WTC11 (cell line): ENCODE measurements at regions not wholly inside any gene's neighbourhood (a gene's known extent, or its start where the extent isn't known, plus 50 kb on each side); places are given as distances from the start of the nearest gene placed in this dataset.

Experiments used
- ATAC-seq: fragments of 200-7000 bp; cut with Tn5 transposase; 2 replicates; pipeline ENCODE4 v1.10.0; 2021; ENCODE audit warnings: mild to moderate bottlenecking, moderate library complexity
- CTCF ChIA-PET: fragments of 300-600 bp; sonication (Branson Sonifier 250); formaldehyde crosslinking; loops from one replicate; lab custom pipeline; 2021; ENCODE audit warnings: antibody characterized with exemption; lab: Charles Lee
- POLR2A ChIA-PET: fragments of 350-600 bp; sonication (Branson Sonifier 250); formaldehyde crosslinking; loops from one replicate; lab custom pipeline; 2021; ENCODE audit warnings: antibody characterized with exemption; lab: Charles Lee
- DNase-seq: peaks from one replicate; pipeline ENCODE4 v3.0.0; 2021; ENCODE audit warnings: low spot score
- H3K27ac Mint-ChIP-seq: 2 replicates; pipeline ENCODE4 v1.8.0; 2021; ENCODE audit warnings: mixed read lengths
- H3K27me3 Mint-ChIP-seq: 2 replicates; pipeline ENCODE4 v1.8.0; 2021; ENCODE audit warnings: low read depth, mild to moderate bottlenecking, moderate library complexity, mixed read lengths
- H3K36me3 Mint-ChIP-seq: 2 replicates; pipeline ENCODE4 v1.8.0; 2021; ENCODE audit warnings: mixed read lengths
- H3K4me1 Mint-ChIP-seq: 2 replicates; pipeline ENCODE4 v1.8.0; 2022; ENCODE audit warnings: mixed read lengths
- H3K4me3 Mint-ChIP-seq: 2 replicates; pipeline ENCODE4 v1.8.0; 2021; ENCODE audit warnings: mild to moderate bottlenecking, moderate library complexity, mixed read lengths
- H3K9me3 Mint-ChIP-seq: 2 replicates; pipeline ENCODE4 v1.8.0; 2021; ENCODE audit warnings: mixed read lengths
- CREB1 ChIP-seq: sonication (generic); formaldehyde crosslinking; IDR thresholded peaks from 2 replicates; pipeline ENCODE4 v1.8.0; 2023; ENCODE audit warnings: mild to moderate bottlenecking, missing genetic modification reagents
- FOXP4 ChIP-seq: sonication (generic); formaldehyde crosslinking; IDR thresholded peaks from 2 replicates; pipeline ENCODE4 v1.8.0; 2022; ENCODE audit warnings: mild to moderate bottlenecking, missing genetic modification reagents
- GTF2I ChIP-seq: fragments of 250-450 bp; sonication (Bioruptor Pico); conservative IDR thresholded peaks from 2 replicates; pipeline ENCODE4 v1.4.0; 2021; ENCODE audit warnings: mild to moderate bottlenecking
- HMGA2 ChIP-seq: fragments of 250-450 bp; sonication (Bioruptor Pico); IDR thresholded peaks from 2 replicates; pipeline ENCODE4 v1.4.0; 2021; ENCODE audit warnings: mild to moderate bottlenecking, moderate library complexity
- JUN ChIP-seq: sonication (generic); formaldehyde crosslinking; IDR thresholded peaks from 2 replicates; pipeline ENCODE4 v1.8.0; 2023; ENCODE audit warnings: mild to moderate bottlenecking, missing genetic modification reagents
- NFE2L1 ChIP-seq: sonication (generic); formaldehyde crosslinking; IDR thresholded peaks from 2 replicates; pipeline ENCODE4 v1.8.1; 2023; ENCODE audit warnings: missing genetic modification reagents
- SP1 ChIP-seq: sonication (generic); formaldehyde crosslinking; conservative IDR thresholded peaks from 2 replicates; pipeline ENCODE4 v1.8.1; 2022; ENCODE audit warnings: missing genetic modification reagents
- ZNF121 ChIP-seq: sonication (generic); formaldehyde crosslinking; IDR thresholded peaks from 2 replicates; pipeline ENCODE4 v1.8.0; 2023; ENCODE audit warnings: missing genetic modification reagents
- TF ChIP-seq, protein P1 (sequence below): sonication (generic); formaldehyde crosslinking; IDR thresholded peaks from 2 replicates; pipeline ENCODE4 v1.8.1; 2023; ENCODE audit warnings: mild to moderate bottlenecking, missing genetic modification reagents, borderline replicate concordance
- TF ChIP-seq, protein P2 (sequence below): fragments of 250-450 bp; sonication (Bioruptor Pico); IDR thresholded peaks from 2 replicates; pipeline ENCODE4 v1.9.0; 2021; ENCODE audit warnings: moderate library complexity, mild to moderate bottlenecking, inconsistent platforms, borderline replicate concordance
- TF ChIP-seq, protein P3 (sequence below): sonication (generic); formaldehyde crosslinking; IDR thresholded peaks from 2 replicates; pipeline ENCODE4 v1.8.1; 2023; ENCODE audit warnings: mild to moderate bottlenecking, missing genetic modification reagents
- TF ChIP-seq, protein P4 (sequence below): sonication (generic); formaldehyde crosslinking; conservative IDR thresholded peaks from 2 replicates; pipeline ENCODE4 v1.8.1; 2022; ENCODE audit warnings: mild to moderate bottlenecking, missing genetic modification reagents
- TF ChIP-seq, protein P5 (sequence below): sonication (generic); formaldehyde crosslinking; IDR thresholded peaks from 2 replicates; pipeline ENCODE4 v1.8.0; 2022; ENCODE audit warnings: mild to moderate bottlenecking, missing genetic modification reagents
- TF ChIP-seq, protein P6 (sequence below): sonication (generic); formaldehyde crosslinking; IDR thresholded peaks from 2 replicates; pipeline ENCODE4 v1.8.0; 2023; ENCODE audit warnings: missing genetic modification reagents, mild to moderate bottlenecking, borderline replicate concordance
- TF ChIP-seq, protein P7 (sequence below): sonication (generic); formaldehyde crosslinking; IDR thresholded peaks from 2 replicates; pipeline ENCODE4 v1.8.1; 2023; ENCODE audit warnings: mild to moderate bottlenecking, moderate library complexity, missing genetic modification reagents
- TF ChIP-seq, protein P8 (sequence below): sonication (generic); formaldehyde crosslinking; conservative IDR thresholded peaks from 2 replicates; pipeline ENCODE4 v1.8.1; 2023; ENCODE audit warnings: mild to moderate bottlenecking, low read depth, missing genetic modification reagents, moderate library complexity

- TF ChIP-seq FOXP4 (CRISPR knock-in tag) = no peak
- TF ChIP-seq, all 79 proteins: peak for 0
These were observed 997.0 kb downstream of the GATA3 start (continued) for GRCh38 chr10:9051328-9051974.

DNA sequence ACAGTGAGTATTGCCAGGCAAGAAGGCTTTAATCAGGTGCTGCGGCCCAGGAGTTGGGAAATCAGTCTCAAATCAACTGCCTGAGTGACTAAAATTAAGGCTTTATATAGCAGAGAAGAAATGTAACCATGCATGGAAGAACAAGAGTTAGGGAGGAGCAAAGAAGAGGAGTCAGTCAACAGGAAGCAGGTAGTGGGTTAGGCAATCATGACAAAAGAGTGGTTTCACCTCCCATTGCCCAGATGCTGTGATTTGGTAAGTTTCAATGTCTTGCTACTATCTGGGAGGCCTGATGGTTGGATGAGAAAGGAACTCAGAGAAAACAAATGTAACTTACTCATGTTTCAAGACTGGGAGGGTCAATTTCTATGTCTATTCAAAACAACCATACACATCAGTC is 998.3 kb downstream of the GATA3 start:
- H3K4me1 Mint-ChIP-seq = no peaks in the 10 kb centered on the region

More for the DNA sequence above, 998.3 kb downstream of the GATA3 start:
- Mint-ChIP-seq H3K27ac (no peak overlapping the region), H3K9me3 (peaks cover 37% of the 10 kb centered on the region), H3K36me3 (no peaks in the 10 kb centered on the region), H3K4me3 (no peak overlapping the region), H3K27me3 (no peaks in the 10 kb centered on the region)
- POLR2A ChIA-PET = no interaction called here
- CTCF ChIA-PET = no interaction called here
- DNase-seq = no peak
- ATAC-seq = no peak
- no peak for TF ChIP-seq GTF2I (CRISPR knock-in tag)
- TF ChIP-seq JUN (CRISPR knock-in tag) = no peak
- TF ChIP-seq, protein P1, sequence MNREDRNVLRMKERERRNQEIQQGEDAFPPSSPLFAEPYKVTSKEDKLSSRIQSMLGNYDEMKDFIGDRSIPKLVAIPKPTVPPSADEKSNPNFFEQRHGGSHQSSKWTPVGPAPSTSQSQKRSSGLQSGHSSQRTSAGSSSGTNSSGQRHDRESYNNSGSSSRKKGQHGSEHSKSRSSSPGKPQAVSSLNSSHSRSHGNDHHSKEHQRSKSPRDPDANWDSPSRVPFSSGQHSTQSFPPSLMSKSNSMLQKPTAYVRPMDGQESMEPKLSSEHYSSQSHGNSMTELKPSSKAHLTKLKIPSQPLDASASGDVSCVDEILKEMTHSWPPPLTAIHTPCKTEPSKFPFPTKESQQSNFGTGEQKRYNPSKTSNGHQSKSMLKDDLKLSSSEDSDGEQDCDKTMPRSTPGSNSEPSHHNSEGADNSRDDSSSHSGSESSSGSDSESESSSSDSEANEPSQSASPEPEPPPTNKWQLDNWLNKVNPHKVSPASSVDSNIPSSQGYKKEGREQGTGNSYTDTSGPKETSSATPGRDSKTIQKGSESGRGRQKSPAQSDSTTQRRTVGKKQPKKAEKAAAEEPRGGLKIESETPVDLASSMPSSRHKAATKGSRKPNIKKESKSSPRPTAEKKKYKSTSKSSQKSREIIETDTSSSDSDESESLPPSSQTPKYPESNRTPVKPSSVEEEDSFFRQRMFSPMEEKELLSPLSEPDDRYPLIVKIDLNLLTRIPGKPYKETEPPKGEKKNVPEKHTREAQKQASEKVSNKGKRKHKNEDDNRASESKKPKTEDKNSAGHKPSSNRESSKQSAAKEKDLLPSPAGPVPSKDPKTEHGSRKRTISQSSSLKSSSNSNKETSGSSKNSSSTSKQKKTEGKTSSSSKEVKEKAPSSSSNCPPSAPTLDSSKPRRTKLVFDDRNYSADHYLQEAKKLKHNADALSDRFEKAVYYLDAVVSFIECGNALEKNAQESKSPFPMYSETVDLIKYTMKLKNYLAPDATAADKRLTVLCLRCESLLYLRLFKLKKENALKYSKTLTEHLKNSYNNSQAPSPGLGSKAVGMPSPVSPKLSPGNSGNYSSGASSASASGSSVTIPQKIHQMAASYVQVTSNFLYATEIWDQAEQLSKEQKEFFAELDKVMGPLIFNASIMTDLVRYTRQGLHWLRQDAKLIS (CRISPR knock-in tag) = no peak
- TF ChIP-seq, protein P2, sequence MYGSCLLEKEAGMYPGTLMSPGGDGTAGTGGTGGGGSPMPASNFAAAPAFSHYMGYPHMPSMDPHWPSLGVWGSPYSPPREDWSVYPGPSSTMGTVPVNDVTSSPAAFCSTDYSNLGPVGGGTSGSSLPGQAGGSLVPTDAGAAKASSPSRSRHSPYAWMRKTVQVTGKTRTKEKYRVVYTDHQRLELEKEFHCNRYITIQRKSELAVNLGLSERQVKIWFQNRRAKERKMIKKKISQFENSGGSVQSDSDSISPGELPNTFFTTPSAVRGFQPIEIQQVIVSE = no peak
- TF ChIP-seq, protein P3, sequence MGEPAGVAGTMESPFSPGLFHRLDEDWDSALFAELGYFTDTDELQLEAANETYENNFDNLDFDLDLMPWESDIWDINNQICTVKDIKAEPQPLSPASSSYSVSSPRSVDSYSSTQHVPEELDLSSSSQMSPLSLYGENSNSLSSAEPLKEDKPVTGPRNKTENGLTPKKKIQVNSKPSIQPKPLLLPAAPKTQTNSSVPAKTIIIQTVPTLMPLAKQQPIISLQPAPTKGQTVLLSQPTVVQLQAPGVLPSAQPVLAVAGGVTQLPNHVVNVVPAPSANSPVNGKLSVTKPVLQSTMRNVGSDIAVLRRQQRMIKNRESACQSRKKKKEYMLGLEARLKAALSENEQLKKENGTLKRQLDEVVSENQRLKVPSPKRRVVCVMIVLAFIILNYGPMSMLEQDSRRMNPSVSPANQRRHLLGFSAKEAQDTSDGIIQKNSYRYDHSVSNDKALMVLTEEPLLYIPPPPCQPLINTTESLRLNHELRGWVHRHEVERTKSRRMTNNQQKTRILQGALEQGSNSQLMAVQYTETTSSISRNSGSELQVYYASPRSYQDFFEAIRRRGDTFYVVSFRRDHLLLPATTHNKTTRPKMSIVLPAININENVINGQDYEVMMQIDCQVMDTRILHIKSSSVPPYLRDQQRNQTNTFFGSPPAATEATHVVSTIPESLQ (CRISPR knock-in tag) = no peak
- no peak for TF ChIP-seq CREB1 (CRISPR knock-in tag)
- no peak for TF ChIP-seq NFE2L1
- TF ChIP-seq, protein P4, sequence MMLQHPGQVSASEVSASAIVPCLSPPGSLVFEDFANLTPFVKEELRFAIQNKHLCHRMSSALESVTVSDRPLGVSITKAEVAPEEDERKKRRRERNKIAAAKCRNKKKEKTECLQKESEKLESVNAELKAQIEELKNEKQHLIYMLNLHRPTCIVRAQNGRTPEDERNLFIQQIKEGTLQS = no peak
- TF ChIP-seq, protein P5, sequence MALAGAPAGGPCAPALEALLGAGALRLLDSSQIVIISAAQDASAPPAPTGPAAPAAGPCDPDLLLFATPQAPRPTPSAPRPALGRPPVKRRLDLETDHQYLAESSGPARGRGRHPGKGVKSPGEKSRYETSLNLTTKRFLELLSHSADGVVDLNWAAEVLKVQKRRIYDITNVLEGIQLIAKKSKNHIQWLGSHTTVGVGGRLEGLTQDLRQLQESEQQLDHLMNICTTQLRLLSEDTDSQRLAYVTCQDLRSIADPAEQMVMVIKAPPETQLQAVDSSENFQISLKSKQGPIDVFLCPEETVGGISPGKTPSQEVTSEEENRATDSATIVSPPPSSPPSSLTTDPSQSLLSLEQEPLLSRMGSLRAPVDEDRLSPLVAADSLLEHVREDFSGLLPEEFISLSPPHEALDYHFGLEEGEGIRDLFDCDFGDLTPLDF = no peak
- TF ChIP-seq, protein P6, sequence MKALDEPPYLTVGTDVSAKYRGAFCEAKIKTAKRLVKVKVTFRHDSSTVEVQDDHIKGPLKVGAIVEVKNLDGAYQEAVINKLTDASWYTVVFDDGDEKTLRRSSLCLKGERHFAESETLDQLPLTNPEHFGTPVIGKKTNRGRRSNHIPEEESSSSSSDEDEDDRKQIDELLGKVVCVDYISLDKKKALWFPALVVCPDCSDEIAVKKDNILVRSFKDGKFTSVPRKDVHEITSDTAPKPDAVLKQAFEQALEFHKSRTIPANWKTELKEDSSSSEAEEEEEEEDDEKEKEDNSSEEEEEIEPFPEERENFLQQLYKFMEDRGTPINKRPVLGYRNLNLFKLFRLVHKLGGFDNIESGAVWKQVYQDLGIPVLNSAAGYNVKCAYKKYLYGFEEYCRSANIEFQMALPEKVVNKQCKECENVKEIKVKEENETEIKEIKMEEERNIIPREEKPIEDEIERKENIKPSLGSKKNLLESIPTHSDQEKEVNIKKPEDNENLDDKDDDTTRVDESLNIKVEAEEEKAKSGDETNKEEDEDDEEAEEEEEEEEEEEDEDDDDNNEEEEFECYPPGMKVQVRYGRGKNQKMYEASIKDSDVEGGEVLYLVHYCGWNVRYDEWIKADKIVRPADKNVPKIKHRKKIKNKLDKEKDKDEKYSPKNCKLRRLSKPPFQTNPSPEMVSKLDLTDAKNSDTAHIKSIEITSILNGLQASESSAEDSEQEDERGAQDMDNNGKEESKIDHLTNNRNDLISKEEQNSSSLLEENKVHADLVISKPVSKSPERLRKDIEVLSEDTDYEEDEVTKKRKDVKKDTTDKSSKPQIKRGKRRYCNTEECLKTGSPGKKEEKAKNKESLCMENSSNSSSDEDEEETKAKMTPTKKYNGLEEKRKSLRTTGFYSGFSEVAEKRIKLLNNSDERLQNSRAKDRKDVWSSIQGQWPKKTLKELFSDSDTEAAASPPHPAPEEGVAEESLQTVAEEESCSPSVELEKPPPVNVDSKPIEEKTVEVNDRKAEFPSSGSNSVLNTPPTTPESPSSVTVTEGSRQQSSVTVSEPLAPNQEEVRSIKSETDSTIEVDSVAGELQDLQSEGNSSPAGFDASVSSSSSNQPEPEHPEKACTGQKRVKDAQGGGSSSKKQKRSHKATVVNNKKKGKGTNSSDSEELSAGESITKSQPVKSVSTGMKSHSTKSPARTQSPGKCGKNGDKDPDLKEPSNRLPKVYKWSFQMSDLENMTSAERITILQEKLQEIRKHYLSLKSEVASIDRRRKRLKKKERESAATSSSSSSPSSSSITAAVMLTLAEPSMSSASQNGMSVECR (CRISPR knock-in tag) = no peak
- no peak for TF ChIP-seq ZNF121 (CRISPR knock-in tag)
- TF ChIP-seq, protein P7, sequence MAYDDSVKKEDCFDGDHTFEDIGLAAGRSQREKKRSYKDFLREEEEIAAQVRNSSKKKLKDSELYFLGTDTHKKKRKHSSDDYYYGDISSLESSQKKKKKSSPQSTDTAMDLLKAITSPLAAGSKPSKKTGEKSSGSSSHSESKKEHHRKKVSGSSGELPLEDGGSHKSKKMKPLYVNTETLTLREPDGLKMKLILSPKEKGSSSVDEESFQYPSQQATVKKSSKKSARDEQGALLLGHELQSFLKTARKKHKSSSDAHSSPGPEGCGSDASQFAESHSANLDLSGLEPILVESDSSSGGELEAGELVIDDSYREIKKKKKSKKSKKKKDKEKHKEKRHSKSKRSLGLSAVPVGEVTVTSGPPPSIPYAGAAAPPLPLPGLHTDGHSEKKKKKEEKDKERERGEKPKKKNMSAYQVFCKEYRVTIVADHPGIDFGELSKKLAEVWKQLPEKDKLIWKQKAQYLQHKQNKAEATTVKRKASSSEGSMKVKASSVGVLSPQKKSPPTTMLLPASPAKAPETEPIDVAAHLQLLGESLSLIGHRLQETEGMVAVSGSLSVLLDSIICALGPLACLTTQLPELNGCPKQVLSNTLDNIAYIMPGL (CRISPR knock-in tag) = no peak
- TF ChIP-seq, protein P8, sequence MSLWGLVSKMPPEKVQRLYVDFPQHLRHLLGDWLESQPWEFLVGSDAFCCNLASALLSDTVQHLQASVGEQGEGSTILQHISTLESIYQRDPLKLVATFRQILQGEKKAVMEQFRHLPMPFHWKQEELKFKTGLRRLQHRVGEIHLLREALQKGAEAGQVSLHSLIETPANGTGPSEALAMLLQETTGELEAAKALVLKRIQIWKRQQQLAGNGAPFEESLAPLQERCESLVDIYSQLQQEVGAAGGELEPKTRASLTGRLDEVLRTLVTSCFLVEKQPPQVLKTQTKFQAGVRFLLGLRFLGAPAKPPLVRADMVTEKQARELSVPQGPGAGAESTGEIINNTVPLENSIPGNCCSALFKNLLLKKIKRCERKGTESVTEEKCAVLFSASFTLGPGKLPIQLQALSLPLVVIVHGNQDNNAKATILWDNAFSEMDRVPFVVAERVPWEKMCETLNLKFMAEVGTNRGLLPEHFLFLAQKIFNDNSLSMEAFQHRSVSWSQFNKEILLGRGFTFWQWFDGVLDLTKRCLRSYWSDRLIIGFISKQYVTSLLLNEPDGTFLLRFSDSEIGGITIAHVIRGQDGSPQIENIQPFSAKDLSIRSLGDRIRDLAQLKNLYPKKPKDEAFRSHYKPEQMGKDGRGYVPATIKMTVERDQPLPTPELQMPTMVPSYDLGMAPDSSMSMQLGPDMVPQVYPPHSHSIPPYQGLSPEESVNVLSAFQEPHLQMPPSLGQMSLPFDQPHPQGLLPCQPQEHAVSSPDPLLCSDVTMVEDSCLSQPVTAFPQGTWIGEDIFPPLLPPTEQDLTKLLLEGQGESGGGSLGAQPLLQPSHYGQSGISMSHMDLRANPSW (CRISPR knock-in tag) = no peak
- TF ChIP-seq HMGA2 (CRISPR knock-in tag) = no peak
- no peak for TF ChIP-seq SP1 (CRISPR knock-in tag)
